ENCODE measurements at regions not wholly inside any gene's neighbourhood (a gene's known extent, or its start where the extent isn't known, plus 50 kb on each side); places are given as distances from the start of the nearest gene placed in this dataset.

GRCh38 chr2:16368328-16368727 is 297.3 kb downstream of the CYRIA start:
- TF ChIP-seq CTCF (conservative IDR thresholded peaks at IDR 0.05; ENCODE audit: low read depth, low read length) (no peak), MAFK (IDR thresholded peaks at IDR 0.05; ENCODE audit: low read depth, low read length) (no peak), POLR2A (IDR thresholded peaks at IDR 0.05; ENCODE audit: low read depth, low read length) (no peak), CEBPB (IDR thresholded peaks at IDR 0.05; ENCODE audit: low read depth, low read length) (no peak), CHD1 (IDR thresholded peaks at IDR 0.05; ENCODE audit: low read depth, low read length) (no peak), MAZ (IDR thresholded peaks at IDR 0.05; ENCODE audit: borderline replicate concordance, low read depth, low read length) (no peak), USF2 (IDR thresholded peaks at IDR 0.05; ENCODE audit: low read depth, low read length) (no peak), RCOR1 (IDR thresholded peaks at IDR 0.05; ENCODE audit: insufficient replicate concordance, low read length) (no peak), SMC3 (IDR thresholded peaks at IDR 0.05; ENCODE audit: low read depth, low read length) (no peak), BHLHE40 (IDR thresholded peaks at IDR 0.05; ENCODE audit: low read depth, low read length) (no peak), FOS (IDR thresholded peaks at IDR 0.05; ENCODE audit: low read depth, low read length) (no peak)

Data from IMR-90 (cell line).